ENCODE measurements at regions not wholly inside any gene's neighbourhood (a gene's known extent, or its start where the extent isn't known, plus 50 kb on each side); places are given as distances from the start of the nearest gene placed in this dataset.

DNA sequence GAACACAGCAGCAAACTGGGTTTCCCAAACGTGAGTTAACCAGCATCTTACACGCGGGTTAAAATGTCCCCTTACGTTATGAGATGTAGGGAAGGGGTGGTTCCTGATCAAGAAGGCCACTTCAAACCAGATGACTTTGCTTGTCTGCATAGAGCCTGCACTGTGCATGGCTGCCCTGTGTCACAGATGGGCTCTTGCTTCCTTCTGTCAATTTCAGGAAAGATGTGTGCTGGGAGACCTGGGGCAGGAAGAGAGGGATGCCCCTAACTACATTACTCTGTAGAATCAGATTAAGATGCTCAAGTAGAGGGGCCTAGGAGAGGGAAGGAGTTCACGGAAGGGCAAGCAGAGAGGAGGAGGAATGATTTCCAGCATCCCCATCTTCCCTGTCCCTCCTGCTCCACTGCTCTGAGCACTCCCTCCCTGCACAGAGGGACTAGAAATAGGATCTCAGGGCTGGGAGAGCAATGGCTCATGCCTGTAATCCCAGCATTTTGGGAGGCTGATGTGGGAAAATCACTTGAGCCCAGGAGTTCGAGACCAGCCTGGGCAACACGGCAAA is 63.5 kb upstream of the ZMYND8 start:
- Histone ChIP-seq H2AFZ (ENCODE audit: low read length) (no peak overlapping the region), H3K9me3 (replicated peaks; ENCODE audit: insufficient read depth, low read length) (no peaks in the 10 kb centered on the region), H3F3A (ENCODE audit: insufficient read depth, low read length) (peaks cover 31% of the 10 kb centered on the region), H3K9me2 (replicated peaks; ENCODE audit: insufficient read depth, low read length) (no peaks in the 10 kb centered on the region), H3K9ac (ENCODE audit: low read length) (no peak overlapping the region), H3K79me2 (ENCODE audit: low read length) (no peaks in the 10 kb centered on the region), H3K27ac (ENCODE audit: low read length) (no peak overlapping the region), H3K4me3 (ENCODE audit: low read length) (no peak overlapping the region), H4K20me1 (ENCODE audit: insufficient read depth, low read length) (no peaks in the 10 kb centered on the region), H3K4me2 (ENCODE audit: low read depth, low read length) (no peak overlapping the region), H3K36me3 (replicated peaks; ENCODE audit: insufficient read depth, low read length) (no peaks in the 10 kb centered on the region), H3K27me3 (replicated peaks; ENCODE audit: insufficient read depth, low read length) (no peaks in the 10 kb centered on the region), H3K4me1 (ENCODE audit: low read length) (peaks cover 20% of the 10 kb centered on the region)
- DNase-seq = no peak
- no peak for TF ChIP-seq EZH2 (optimal IDR thresholded peaks at IDR 0.05; ENCODE audit: low read depth, low read length)
- TF ChIP-seq, protein P1, sequence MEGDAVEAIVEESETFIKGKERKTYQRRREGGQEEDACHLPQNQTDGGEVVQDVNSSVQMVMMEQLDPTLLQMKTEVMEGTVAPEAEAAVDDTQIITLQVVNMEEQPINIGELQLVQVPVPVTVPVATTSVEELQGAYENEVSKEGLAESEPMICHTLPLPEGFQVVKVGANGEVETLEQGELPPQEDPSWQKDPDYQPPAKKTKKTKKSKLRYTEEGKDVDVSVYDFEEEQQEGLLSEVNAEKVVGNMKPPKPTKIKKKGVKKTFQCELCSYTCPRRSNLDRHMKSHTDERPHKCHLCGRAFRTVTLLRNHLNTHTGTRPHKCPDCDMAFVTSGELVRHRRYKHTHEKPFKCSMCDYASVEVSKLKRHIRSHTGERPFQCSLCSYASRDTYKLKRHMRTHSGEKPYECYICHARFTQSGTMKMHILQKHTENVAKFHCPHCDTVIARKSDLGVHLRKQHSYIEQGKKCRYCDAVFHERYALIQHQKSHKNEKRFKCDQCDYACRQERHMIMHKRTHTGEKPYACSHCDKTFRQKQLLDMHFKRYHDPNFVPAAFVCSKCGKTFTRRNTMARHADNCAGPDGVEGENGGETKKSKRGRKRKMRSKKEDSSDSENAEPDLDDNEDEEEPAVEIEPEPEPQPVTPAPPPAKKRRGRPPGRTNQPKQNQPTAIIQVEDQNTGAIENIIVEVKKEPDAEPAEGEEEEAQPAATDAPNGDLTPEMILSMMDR (IDR thresholded peaks at IDR 0.05; ENCODE audit: low read length) = no peak
- no peak for TF ChIP-seq EZH2phosphoT487 (IDR thresholded peaks at IDR 0.05; ENCODE audit: low read length)

DNA sequence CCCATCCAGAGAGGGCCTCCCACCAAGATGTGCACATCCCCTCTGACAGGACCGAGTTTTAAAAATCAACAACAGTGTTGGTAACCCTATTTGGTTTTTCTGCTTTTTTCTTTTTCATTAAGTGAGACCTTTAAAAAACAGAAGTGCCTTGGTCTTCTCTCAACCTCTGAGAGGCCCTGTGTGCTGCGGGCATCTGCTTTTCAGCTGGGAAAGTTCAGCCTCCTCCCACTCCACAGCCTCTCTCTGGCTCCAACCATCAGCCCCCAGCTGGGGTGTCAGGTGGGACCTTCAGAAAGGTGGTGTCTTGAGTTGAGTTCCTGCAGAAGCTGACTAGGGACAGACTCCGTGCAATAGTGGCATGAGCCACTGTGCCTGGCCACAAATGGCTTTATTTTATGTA is 64.6 kb upstream of the ZMYND8 start:
- no peaks in the 10 kb centered on the region for H3K79me2 ChIP-seq (ENCODE audit: low read length)
- peaks cover 21% of the 10 kb centered on the region for H3F3A ChIP-seq (ENCODE audit: insufficient read depth, low read length)
- H3K9ac ChIP-seq (ENCODE audit: low read length) = no peak overlapping the region
- H3K4me2 ChIP-seq (ENCODE audit: low read depth, low read length) = no peak overlapping the region
- no peak for TF ChIP-seq EZH2phosphoT487 (IDR thresholded peaks at IDR 0.05; ENCODE audit: low read length)
- TF ChIP-seq, protein P1 (IDR thresholded peaks at IDR 0.05; ENCODE audit: low read length) = no peak
- no peak for TF ChIP-seq EZH2 (optimal IDR thresholded peaks at IDR 0.05; ENCODE audit: low read depth, low read length)
- H3K36me3 ChIP-seq (replicated peaks; ENCODE audit: insufficient read depth, low read length) = no peaks in the 10 kb centered on the region
- peaks cover 15% of the 10 kb centered on the region for H3K4me1 ChIP-seq (ENCODE audit: low read length)
- no peak overlapping the region for H3K4me3 ChIP-seq (ENCODE audit: low read length)
- no peaks in the 10 kb centered on the region for H4K20me1 ChIP-seq (ENCODE audit: insufficient read depth, low read length)
- H3K9me3 ChIP-seq (replicated peaks; ENCODE audit: insufficient read depth, low read length) = no peaks in the 10 kb centered on the region
- H3K27ac ChIP-seq (ENCODE audit: low read length) = no peak overlapping the region
- H2AFZ ChIP-seq (ENCODE audit: low read length) = no peak overlapping the region
- no peaks in the 10 kb centered on the region for H3K27me3 ChIP-seq (replicated peaks; ENCODE audit: insufficient read depth, low read length)
- no peaks in the 10 kb centered on the region for H3K9me2 ChIP-seq (replicated peaks; ENCODE audit: insufficient read depth, low read length)
- no peak for DNase-seq

DNA sequence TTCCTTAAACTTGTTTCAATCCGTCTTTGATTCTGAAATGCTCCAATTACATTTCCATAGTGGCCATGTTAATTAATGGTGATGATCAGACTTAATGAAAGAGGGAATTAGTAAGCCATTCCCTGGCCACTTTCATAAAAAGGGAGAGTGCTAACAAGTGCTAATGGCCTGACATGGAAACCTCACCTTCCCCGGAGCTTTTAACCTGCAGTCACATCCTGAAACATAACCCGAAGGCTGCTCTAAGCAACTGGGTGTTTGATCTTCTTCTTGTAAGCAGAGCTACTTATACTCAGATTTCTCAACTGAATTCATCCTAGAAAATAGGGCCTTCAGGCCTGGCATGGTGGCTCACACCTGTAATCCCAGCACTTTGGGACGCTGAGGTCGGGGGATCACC is 67.1 kb upstream of the ZMYND8 start:
- H3K4me2 ChIP-seq (ENCODE audit: low read depth, low read length) = no peak overlapping the region
- no peak for TF ChIP-seq EZH2 (optimal IDR thresholded peaks at IDR 0.05; ENCODE audit: low read depth, low read length)
- TF ChIP-seq EZH2phosphoT487 (IDR thresholded peaks at IDR 0.05; ENCODE audit: low read length) = no peak
- TF ChIP-seq, protein P1 (IDR thresholded peaks at IDR 0.05; ENCODE audit: low read length) = no peak
- H3K79me2 ChIP-seq (ENCODE audit: low read length) = no peaks in the 10 kb centered on the region
- no peak overlapping the region for H3K27ac ChIP-seq (ENCODE audit: low read length)
- no peaks in the 10 kb centered on the region for H3K27me3 ChIP-seq (replicated peaks; ENCODE audit: insufficient read depth, low read length)
- no peak overlapping the region for H2AFZ ChIP-seq (ENCODE audit: low read length)
- no peak overlapping the region for H3K9ac ChIP-seq (ENCODE audit: low read length)
- no peaks in the 10 kb centered on the region for H3K9me3 ChIP-seq (replicated peaks; ENCODE audit: insufficient read depth, low read length)
- no peaks in the 10 kb centered on the region for H3F3A ChIP-seq (ENCODE audit: insufficient read depth, low read length)
- no peak for DNase-seq
- no peaks in the 10 kb centered on the region for H4K20me1 ChIP-seq (ENCODE audit: insufficient read depth, low read length)
- H3K36me3 ChIP-seq (replicated peaks; ENCODE audit: insufficient read depth, low read length) = no peaks in the 10 kb centered on the region
- no peaks in the 10 kb centered on the region for H3K9me2 ChIP-seq (replicated peaks; ENCODE audit: insufficient read depth, low read length)
- H3K4me3 ChIP-seq (ENCODE audit: low read length) = no peak overlapping the region
- no peaks in the 10 kb centered on the region for H3K4me1 ChIP-seq (ENCODE audit: low read length)
